H9 (cell line): ENCODE measurements at regions not wholly inside any gene's neighbourhood (a gene's known extent, or its start where the extent isn't known, plus 50 kb on each side); places are given as distances from the start of the nearest gene placed in this dataset.

ENCODE experiments used
- DNase-seq: peaks from one replicate; pipeline ENCODE4 v3.0.0-alpha.2; 2017
- H2AFZ ChIP-seq: one replicate; pipeline ENCODE4 v1.6.1; 2013; ENCODE audit warnings: mild to moderate bottlenecking, low read length, control low read depth, moderate library complexity
- H2AK5ac ChIP-seq: 2 replicates; pipeline ENCODE4 v1.6.1; 2013; ENCODE audit warnings: low read length, control low read depth, mixed read lengths; ENCODE audit not compliant: insufficient read length
- H2BK120ac ChIP-seq: one replicate; pipeline ENCODE4 v1.6.1; 2013; ENCODE audit warnings: low read depth, mild to moderate bottlenecking, low read length, control low read depth, inconsistent platforms; ENCODE audit not compliant: poor library complexity, severe bottlenecking
- H2BK12ac ChIP-seq: 2 replicates; pipeline ENCODE4 v1.6.1; 2013; ENCODE audit warnings: low read length, control low read depth, mixed read lengths, low read depth; ENCODE audit not compliant: insufficient read length
- H2BK15ac ChIP-seq: 2 replicates; pipeline ENCODE4 v1.6.1; 2013; ENCODE audit warnings: low read depth, low read length, control low read depth
- H2BK20ac ChIP-seq: one replicate; pipeline ENCODE4 v1.6.1; 2013; ENCODE audit warnings: low read depth, mild to moderate bottlenecking, low read length, control low read depth, inconsistent platforms; ENCODE audit not compliant: poor library complexity, severe bottlenecking
- H2BK5ac ChIP-seq: 2 replicates; pipeline ENCODE4 v1.6.1; 2013; ENCODE audit warnings: low read length, control low read depth, mixed read lengths; ENCODE audit not compliant: insufficient read length
- H3K14ac ChIP-seq: 2 replicates; pipeline ENCODE4 v1.6.1; 2013; ENCODE audit warnings: low read length, control low read depth; ENCODE audit not compliant: insufficient read depth
- H3K18ac ChIP-seq: 2 replicates; pipeline ENCODE4 v1.6.1; 2013; ENCODE audit warnings: low read depth, mild to moderate bottlenecking, mixed read lengths, low read length, control low read depth; ENCODE audit not compliant: insufficient read length
- H3K23ac ChIP-seq: 2 replicates; pipeline ENCODE4 v1.6.1; 2013; ENCODE audit warnings: low read length, control low read depth, mixed read lengths, low read depth; ENCODE audit not compliant: insufficient read length
- H3K23me2 ChIP-seq: 2 replicates; pipeline ENCODE4 v1.6.1; 2013; ENCODE audit warnings: low read depth, mild to moderate bottlenecking, mixed read lengths, low read length, control low read depth; ENCODE audit not compliant: insufficient read length, poor library complexity, severe bottlenecking
- H3K27ac ChIP-seq: 2 replicates; pipeline ENCODE4 v1.5.1; 2013; ENCODE audit warnings: low read length, control low read depth, mixed read lengths, low read depth; ENCODE audit not compliant: insufficient read length
- H3K27me3 ChIP-seq: 2 replicates; pipeline ENCODE4 v1.6.1; 2013; ENCODE audit warnings: low read length, control low read depth, inconsistent platforms; ENCODE audit not compliant: insufficient read depth
- H3K4ac ChIP-seq: 2 replicates; pipeline ENCODE4 v1.6.1; 2013; ENCODE audit warnings: low read depth, mild to moderate bottlenecking, control low read depth, inconsistent platforms, low read length, moderate library complexity
- H3K4me1 ChIP-seq: 2 replicates; pipeline ENCODE4 v1.6.1; 2013; ENCODE audit warnings: low read length, control low read depth, inconsistent platforms; ENCODE audit not compliant: insufficient read depth
- H3K4me2 ChIP-seq: 2 replicates; pipeline ENCODE4 v1.6.1; 2013; ENCODE audit warnings: low read length, control low read depth, mixed read lengths; ENCODE audit not compliant: insufficient read length, insufficient read depth
- H3K56ac ChIP-seq: 2 replicates; pipeline ENCODE4 v1.6.1; 2013; ENCODE audit warnings: low read depth, mild to moderate bottlenecking, mixed read lengths, low read length, control low read depth; ENCODE audit not compliant: insufficient read length
- H3K79me1 ChIP-seq: 2 replicates; pipeline ENCODE4 v1.6.1; 2013; ENCODE audit warnings: low read depth, mild to moderate bottlenecking, moderate library complexity, low read length, control low read depth, inconsistent platforms; ENCODE audit not compliant: insufficient read depth, poor library complexity, severe bottlenecking
- H3K79me2 ChIP-seq: 2 replicates; pipeline ENCODE4 v1.6.1; 2013; ENCODE audit warnings: low read length, control low read depth, inconsistent platforms; ENCODE audit not compliant: insufficient read depth
- H3K9ac ChIP-seq: 2 replicates; pipeline ENCODE4 v1.6.1; 2013; ENCODE audit warnings: low read length, control low read depth, mixed read lengths; ENCODE audit not compliant: insufficient read length; ENCODE audit errors: extremely low read depth
- H3K9me3 ChIP-seq: one replicate; pipeline ENCODE4 v1.6.1; 2013; ENCODE audit warnings: low read depth, low read length, inconsistent platforms; ENCODE audit not compliant: control insufficient read depth
- H3T11ph ChIP-seq: one replicate; pipeline ENCODE4 v1.6.1; 2013; ENCODE audit warnings: mild to moderate bottlenecking, low read length, control low read depth, inconsistent platforms
- H4K20me1 ChIP-seq: one replicate; pipeline ENCODE4 v1.6.1; 2013; ENCODE audit not compliant: control insufficient read depth, insufficient read length, insufficient read depth
- H4K5ac ChIP-seq: 2 replicates; pipeline ENCODE4 v1.6.1; 2013; ENCODE audit warnings: low read depth, mild to moderate bottlenecking, mixed read lengths, low read length, control low read depth; ENCODE audit not compliant: insufficient read length
- H4K8ac ChIP-seq: replicated peaks from 2 replicates; pipeline ENCODE4 v1.6.1; 2013; ENCODE audit warnings: low read length, control low read depth, mixed read lengths, low read depth; ENCODE audit not compliant: insufficient read length
- H4K91ac ChIP-seq: 2 replicates; pipeline ENCODE4 v1.6.1; 2013; ENCODE audit warnings: low read depth, mild to moderate bottlenecking, moderate library complexity, mixed read lengths, low read length, control low read depth; ENCODE audit not compliant: insufficient read length
- H3K27ac Mint-ChIP-seq, 3 experiments: 2 replicates in 2 of 3; 3 replicates in 1 of 3; pipeline ENCODE4 v1.8.0; 2020 to 2021; ENCODE audit warnings: mixed read lengths in 3 of 3, mild to moderate bottlenecking in 1 of 3, moderate library complexity in 1 of 3
- H3K27me3 Mint-ChIP-seq: 2 replicates; pipeline ENCODE4 v1.8.0; 2021; ENCODE audit warnings: low read depth, mild to moderate bottlenecking, moderate library complexity, mixed read lengths
- H3K36me3 Mint-ChIP-seq, 3 experiments: 2 replicates in 2 of 3; 3 replicates in 1 of 3; pipeline ENCODE4 v1.8.0; 2020 to 2021; ENCODE audit warnings: low read depth in 3 of 3, mixed read lengths in 3 of 3; ENCODE audit not compliant: insufficient read depth in 1 of 3
- H3K4me1 Mint-ChIP-seq, 2 experiments: 2 replicates each; pipeline ENCODE4 v1.8.0; 2020; ENCODE audit warnings: mixed read lengths in 2 of 2
- H3K4me3 Mint-ChIP-seq, 2 experiments: 2 replicates in 1 of 2; 3 replicates in 1 of 2; pipeline ENCODE4 v1.8.0; 2020 to 2021; ENCODE audit warnings: mild to moderate bottlenecking in 2 of 2, mixed read lengths in 2 of 2, moderate library complexity in 1 of 2
- H3K9me3 Mint-ChIP-seq, 2 experiments: 2 replicates in 1 of 2; 3 replicates in 1 of 2; pipeline ENCODE4 v1.8.0; 2020; ENCODE audit warnings: mild to moderate bottlenecking in 2 of 2, mixed read lengths in 2 of 2, moderate library complexity in 1 of 2
- TF ChIP-seq, protein P1 (sequence below): fragments of 200-600 bp; sonication (generic); conservative IDR thresholded peaks from 3 replicates; pipeline ENCODE4 v1.8.0; 2021; ENCODE audit warnings: antibody characterized with exemption, mild to moderate bottlenecking

GRCh38 chr1:72567521-72567920 lies 285.2 kb upstream of the NEGR1 start:
- no peaks in the 10 kb centered on the region for H3K79me1 ChIP-seq
- H2BK15ac ChIP-seq = no peak overlapping the region
- no peak overlapping the region for H2BK20ac ChIP-seq
- H3K14ac ChIP-seq = no peak overlapping the region
- no peak overlapping the region for H3K56ac ChIP-seq
- H2BK5ac ChIP-seq = no peak overlapping the region
- H4K8ac ChIP-seq = no peak overlapping the region
- no peak overlapping the region for H3K23ac ChIP-seq
- H2AFZ ChIP-seq = no peak overlapping the region
- no peak overlapping the region; a peak in 1 of 7 replicates for H3K27ac Mint-ChIP-seq
- DNase-seq = no peak
- H3K9ac ChIP-seq = no peak overlapping the region
- no peaks in the 10 kb centered on the region for H3K9me3 ChIP-seq
- H3K79me2 ChIP-seq = no peaks in the 10 kb centered on the region
- no peaks in the 10 kb centered on the region for H3K9me3 Mint-ChIP-seq
- H2AK5ac ChIP-seq = no peak overlapping the region
- H3K18ac ChIP-seq = no peak overlapping the region
- no peak overlapping the region for H3K27ac ChIP-seq
- no peak overlapping the region for H2BK12ac ChIP-seq
- no peaks in the 10 kb centered on the region; a peak in 1 of 7 replicates for H3K36me3 Mint-ChIP-seq
- no peaks in the 10 kb centered on the region for H4K20me1 ChIP-seq
- H3K4me1 ChIP-seq = no peaks in the 10 kb centered on the region; the same call in 1 of the 2 replicates
- no peaks in the 10 kb centered on the region for H3K27me3 Mint-ChIP-seq
- peaks cover 10 to 14% of the 10 kb centered on the region in 2 experiments for H3K4me1 Mint-ChIP-seq
- no peak overlapping the region for H3K4me2 ChIP-seq
- TF ChIP-seq, protein P1, sequence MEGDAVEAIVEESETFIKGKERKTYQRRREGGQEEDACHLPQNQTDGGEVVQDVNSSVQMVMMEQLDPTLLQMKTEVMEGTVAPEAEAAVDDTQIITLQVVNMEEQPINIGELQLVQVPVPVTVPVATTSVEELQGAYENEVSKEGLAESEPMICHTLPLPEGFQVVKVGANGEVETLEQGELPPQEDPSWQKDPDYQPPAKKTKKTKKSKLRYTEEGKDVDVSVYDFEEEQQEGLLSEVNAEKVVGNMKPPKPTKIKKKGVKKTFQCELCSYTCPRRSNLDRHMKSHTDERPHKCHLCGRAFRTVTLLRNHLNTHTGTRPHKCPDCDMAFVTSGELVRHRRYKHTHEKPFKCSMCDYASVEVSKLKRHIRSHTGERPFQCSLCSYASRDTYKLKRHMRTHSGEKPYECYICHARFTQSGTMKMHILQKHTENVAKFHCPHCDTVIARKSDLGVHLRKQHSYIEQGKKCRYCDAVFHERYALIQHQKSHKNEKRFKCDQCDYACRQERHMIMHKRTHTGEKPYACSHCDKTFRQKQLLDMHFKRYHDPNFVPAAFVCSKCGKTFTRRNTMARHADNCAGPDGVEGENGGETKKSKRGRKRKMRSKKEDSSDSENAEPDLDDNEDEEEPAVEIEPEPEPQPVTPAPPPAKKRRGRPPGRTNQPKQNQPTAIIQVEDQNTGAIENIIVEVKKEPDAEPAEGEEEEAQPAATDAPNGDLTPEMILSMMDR = no peak
- H3K4me3 Mint-ChIP-seq = no peak overlapping the region
- H2BK120ac ChIP-seq = no peak overlapping the region
- no peak overlapping the region for H4K91ac ChIP-seq
- H4K5ac ChIP-seq = no peak overlapping the region
- no peak overlapping the region for H3K4ac ChIP-seq
- no peaks in the 10 kb centered on the region for H3K23me2 ChIP-seq
- no peak overlapping the region for H3T11ph ChIP-seq
- H3K27me3 ChIP-seq = no peaks in the 10 kb centered on the region
